GM23248 (cell line): ENCODE measurements at regions not wholly inside any gene's neighbourhood (a gene's known extent, or its start where the extent isn't known, plus 50 kb on each side); places are given as distances from the start of the nearest gene placed in this dataset.

ENCODE experiments used
- DNase-seq: peaks from one replicate; pipeline ENCODE4 v3.0.0-alpha.2; 2015
- H2AFZ ChIP-seq: fragments of 200-600 bp; sonication (generic); 2 replicates; pipeline ENCODE4 v1.6.1; 2016; ENCODE audit warnings: antibody characterized with exemption
- H3F3A ChIP-seq: fragments of 200-600 bp; sonication (generic); 2 replicates; pipeline ENCODE4 v1.6.1; 2016; ENCODE audit warnings: mild to moderate bottlenecking, antibody characterized with exemption, mixed run types; ENCODE audit not compliant: insufficient read depth
- H3K27ac ChIP-seq: fragments of 200-600 bp; sonication (generic); 2 replicates; pipeline ENCODE4 v1.5.1; 2016; ENCODE audit warnings: mild to moderate bottlenecking
- H3K27me3 ChIP-seq: fragments of 200-600 bp; sonication (generic); replicated peaks from 2 replicates; pipeline ENCODE4 v1.6.1; 2016; ENCODE audit warnings: mild to moderate bottlenecking; ENCODE audit not compliant: insufficient read depth
- H3K36me3 ChIP-seq: fragments of 200-600 bp; sonication (generic); 2 replicates; pipeline ENCODE4 v1.6.1; 2016; ENCODE audit warnings: low read depth, mild to moderate bottlenecking
- H3K4me1 ChIP-seq: fragments of 200-600 bp; sonication (generic); 2 replicates; pipeline ENCODE4 v1.6.1; 2016; ENCODE audit warnings: mild to moderate bottlenecking; ENCODE audit not compliant: insufficient read depth
- H3K4me2 ChIP-seq: fragments of 200-600 bp; sonication (generic); one replicate; pipeline ENCODE4 v1.6.1; 2016; ENCODE audit warnings: mild to moderate bottlenecking; ENCODE audit not compliant: unreplicated experiment
- H3K4me3 ChIP-seq: fragments of 200-600 bp; sonication (generic); 2 replicates; pipeline ENCODE4 v1.5.1; 2016; ENCODE audit warnings: mild to moderate bottlenecking
- H3K79me2 ChIP-seq: fragments of 200-600 bp; sonication (generic); 2 replicates; pipeline ENCODE4 v1.6.1; 2016; ENCODE audit warnings: mild to moderate bottlenecking; ENCODE audit not compliant: insufficient read depth
- H3K9ac ChIP-seq: fragments of 200-600 bp; sonication (generic); 2 replicates; pipeline ENCODE4 v1.6.1; 2016; ENCODE audit warnings: mild to moderate bottlenecking
- H3K9me2 ChIP-seq: fragments of 200-600 bp; sonication (generic); 2 replicates; pipeline ENCODE4 v1.6.1; 2016; ENCODE audit warnings: mixed run types, mild to moderate bottlenecking, moderate library complexity; ENCODE audit not compliant: insufficient read depth
- H3K9me3 ChIP-seq: fragments of 200-600 bp; sonication (generic); one replicate; pipeline ENCODE4 v1.6.1; 2017; ENCODE audit warnings: low read depth
- H4K20me1 ChIP-seq: fragments of 200-600 bp; sonication (generic); 2 replicates; pipeline ENCODE4 v1.6.0; 2016; ENCODE audit not compliant: insufficient read depth
- EZH2 ChIP-seq: fragments of 200-600 bp; sonication (generic); IDR thresholded peaks from 2 replicates; pipeline ENCODE4 v1.6.1; 2018; ENCODE audit warnings: antibody characterized with exemption, mild to moderate bottlenecking; ENCODE audit not compliant: insufficient read depth, poor library complexity, severe bottlenecking
- EZH2phosphoT487 ChIP-seq: fragments of 200-600 bp; sonication (generic); IDR thresholded peaks from 2 replicates; pipeline ENCODE4 v1.6.1; 2018; ENCODE audit warnings: antibody characterized with exemption, moderate library complexity, mild to moderate bottlenecking, low read depth; ENCODE audit not compliant: insufficient read depth
- WGBS, 2 experiments: methylation state at CpG; one replicate each; pipeline ENCODE4 v1.1.6; 2015 to 2017; ENCODE audit warnings: low lambda C conversion rate in 2 of 2, low coverage in 1 of 2; ENCODE audit errors: missing lambda C conversion rate in 2 of 2; 5-methylcytosine and 5-hydroxymethylcytosine counted together
- in situ Hi-C: fragments of 300-500 bp; cut with MboI; formaldehyde crosslinking; loops from 2 replicates; pipeline ENCODE4 v1.15.0; 2020

DNA sequence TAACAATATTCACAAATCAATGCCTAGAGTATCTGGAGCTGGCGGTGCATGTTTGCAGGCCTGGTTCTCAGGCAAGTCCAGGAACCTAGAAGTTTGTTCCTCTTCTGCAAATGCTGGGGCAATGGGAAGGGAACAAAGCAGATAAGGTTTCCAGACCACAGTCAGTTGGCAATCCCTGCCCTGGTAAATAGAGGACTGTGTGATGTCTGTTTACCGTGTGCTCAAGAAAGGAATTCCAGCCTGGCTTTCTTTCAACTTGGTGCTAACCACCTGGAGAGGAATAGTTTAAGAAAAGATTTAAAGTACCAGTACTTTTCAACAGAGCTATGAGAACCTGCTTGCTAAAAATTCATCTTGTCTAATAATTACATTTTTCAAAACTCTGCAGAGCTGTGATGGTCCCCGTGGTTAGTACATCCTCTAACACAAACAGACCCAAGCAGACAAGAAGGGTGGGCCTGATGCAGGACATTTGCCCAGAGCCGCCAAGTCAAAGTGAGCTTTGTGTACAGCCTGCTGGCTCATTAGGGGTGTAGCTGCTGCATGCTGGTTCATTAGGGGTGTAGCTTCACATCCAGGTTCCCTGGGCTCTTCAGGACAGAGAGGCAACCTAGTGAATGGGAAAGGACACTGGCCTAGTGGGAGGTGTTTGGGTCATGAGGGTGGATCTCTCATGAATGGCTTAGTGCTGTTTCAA is 220.5 kb downstream of the SQOR start:
- in situ Hi-C loops = no loop called here
- Histone ChIP-seq H3K79me2 (no peaks in the 10 kb centered on the region), H3K4me3 (no peak overlapping the region), H3K27me3 (no peaks in the 10 kb centered on the region), H2AFZ (no peak overlapping the region), H3K27ac (no peak overlapping the region), H3K9ac (no peak overlapping the region), H3K9me2 (no peaks in the 10 kb centered on the region), H3K36me3 (no peaks in the 10 kb centered on the region), H3K9me3 (no peaks in the 10 kb centered on the region), H3K4me2 (no peak overlapping the region), H3F3A (no peaks in the 10 kb centered on the region), H4K20me1 (no peaks in the 10 kb centered on the region), H3K4me1 (no peaks in the 10 kb centered on the region)
- 38% methylated on average over 4 of the region's 4 CpGs for WGBS, 2 experiments
- no peak for TF ChIP-seq EZH2
- TF ChIP-seq EZH2phosphoT487 = no peak
- DNase-seq = no peak

DNA sequence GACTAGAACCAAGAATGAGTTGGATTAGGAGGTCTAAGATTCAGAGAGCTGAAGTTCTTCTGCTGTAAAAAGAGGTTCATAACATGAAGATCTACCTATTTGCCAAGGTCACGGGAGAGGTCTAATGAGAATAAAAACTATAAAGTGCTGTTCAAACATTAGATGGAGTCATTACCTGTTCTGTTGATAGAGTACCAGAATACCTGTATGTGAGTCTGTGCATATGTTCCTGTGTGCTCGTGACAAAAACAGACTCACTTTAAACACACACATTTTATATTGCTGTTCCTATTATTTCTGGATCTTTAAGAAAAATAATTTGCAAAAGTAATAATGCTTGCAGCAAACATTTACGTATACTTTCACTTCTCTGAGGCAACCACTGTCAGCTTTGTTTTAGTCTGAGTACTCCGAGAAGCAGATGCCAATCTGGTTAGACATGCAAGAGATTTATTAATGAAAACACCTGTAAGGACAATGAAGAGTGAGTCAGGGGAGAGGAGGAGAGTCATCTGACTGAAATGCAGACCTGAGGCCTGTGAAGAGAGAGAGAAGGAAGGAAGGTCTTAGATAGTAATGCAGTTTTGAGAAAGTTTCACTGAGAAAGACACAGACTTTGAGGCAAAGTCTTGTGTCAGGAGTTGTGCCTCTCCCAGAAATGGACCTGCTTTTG is 221.2 kb downstream of the SQOR start:
- Histone ChIP-seq H3K4me1 (no peaks in the 10 kb centered on the region), H3K9me2 (no peaks in the 10 kb centered on the region), H3K27ac (no peak overlapping the region), H3K27me3 (no peaks in the 10 kb centered on the region), H4K20me1 (no peaks in the 10 kb centered on the region), H3K9ac (no peak overlapping the region), H2AFZ (no peak overlapping the region), H3K36me3 (no peaks in the 10 kb centered on the region), H3K9me3 (no peaks in the 10 kb centered on the region), H3F3A (no peaks in the 10 kb centered on the region), H3K4me2 (no peak overlapping the region), H3K4me3 (no peak overlapping the region), H3K79me2 (no peaks in the 10 kb centered on the region)
- in situ Hi-C loops = no loop called here
- no peak for DNase-seq
- TF ChIP-seq EZH2phosphoT487 (no peak), EZH2 (no peak)
- 26 to 29% methylated on average over 4 of the region's 4 CpGs for WGBS, 2 experiments

DNA sequence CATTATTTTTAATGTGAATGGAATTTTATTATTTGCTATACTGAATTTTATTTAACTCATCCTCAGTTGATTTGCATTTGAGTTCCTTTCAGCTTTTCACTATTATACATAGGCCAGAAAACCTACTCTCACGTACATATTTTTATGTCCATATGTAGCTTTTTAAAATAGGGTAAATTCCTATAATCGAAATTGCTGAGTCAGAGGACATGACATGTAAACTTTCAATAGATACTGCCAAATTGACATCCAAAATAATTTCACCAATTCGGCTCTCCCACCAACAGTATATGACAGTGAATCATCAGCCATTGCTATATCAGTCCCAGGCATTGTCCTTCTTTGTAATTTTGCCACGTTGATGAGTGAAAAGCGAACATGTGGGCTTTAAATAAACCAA is 222.5 kb downstream of the SQOR start:
- H4K20me1 ChIP-seq = no peaks in the 10 kb centered on the region
- no peaks in the 10 kb centered on the region for H3K36me3 ChIP-seq
- no peak overlapping the region for H2AFZ ChIP-seq
- no peak overlapping the region for H3K27ac ChIP-seq
- H3K9ac ChIP-seq = no peak overlapping the region
- no peak for DNase-seq
- H3K9me2 ChIP-seq = no peaks in the 10 kb centered on the region
- no peaks in the 10 kb centered on the region for H3K9me3 ChIP-seq
- no peaks in the 10 kb centered on the region for H3F3A ChIP-seq
- no peak for TF ChIP-seq EZH2phosphoT487
- TF ChIP-seq EZH2 = no peak
- no peak overlapping the region for H3K4me2 ChIP-seq
- no peak overlapping the region for H3K4me3 ChIP-seq
- in situ Hi-C loops = no loop called here
- no peaks in the 10 kb centered on the region for H3K27me3 ChIP-seq
- WGBS, 2 experiments = 19 to 23% methylated on average over 5 of the region's 5 CpGs
- H3K4me1 ChIP-seq = no peaks in the 10 kb centered on the region
- H3K79me2 ChIP-seq = no peaks in the 10 kb centered on the region

DNA sequence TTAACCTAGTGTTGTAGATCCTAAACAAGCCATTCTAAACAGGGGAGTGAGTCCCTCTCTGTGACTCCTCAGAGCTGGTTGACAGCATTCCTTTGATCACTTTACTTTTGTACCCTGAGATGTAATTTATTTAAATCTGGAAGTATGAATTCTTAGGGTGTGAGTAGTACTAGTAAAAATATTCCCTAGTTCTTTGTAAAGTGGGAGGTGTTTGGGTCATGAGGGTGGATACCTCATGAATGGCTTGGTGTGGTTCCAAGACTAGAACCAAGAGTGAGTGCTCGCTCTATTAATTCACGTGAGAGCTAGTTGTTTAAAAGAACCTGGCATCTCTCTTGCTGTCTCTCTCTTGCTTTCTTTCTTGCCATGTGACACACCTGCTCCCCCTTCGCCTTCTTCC is 223.7 kb downstream of the SQOR start:
- H3K4me2 ChIP-seq = no peak overlapping the region
- TF ChIP-seq EZH2phosphoT487 = no peak
- TF ChIP-seq EZH2 = no peak

More for the DNA sequence above, 223.7 kb downstream of the SQOR start:
- Histone ChIP-seq H3K4me1 (no peaks in the 10 kb centered on the region), H3K9me2 (no peaks in the 10 kb centered on the region), H3K79me2 (no peaks in the 10 kb centered on the region), H2AFZ (no peak overlapping the region), H3K36me3 (no peaks in the 10 kb centered on the region), H3K9ac (no peak overlapping the region), H3F3A (no peaks in the 10 kb centered on the region), H4K20me1 (no peaks in the 10 kb centered on the region), H3K27me3 (no peaks in the 10 kb centered on the region), H3K9me3 (no peaks in the 10 kb centered on the region), H3K4me3 (no peak overlapping the region), H3K27ac (no peak overlapping the region)
- 19 to 21% methylated on average over 3 of the region's 3 CpGs for WGBS, 2 experiments
- no peak for DNase-seq
- in situ Hi-C loops = no loop called here
